Ovary (tissue), 7 donors: ENCODE measurements at regions not wholly inside any gene's neighbourhood (a gene's known extent, or its start where the extent isn't known, plus 50 kb on each side); places are given as distances from the start of the nearest gene placed in this dataset.

Source experiments
- DNase-seq, 5 donors: peaks; one replicate each; pipeline ENCODE4 v3.0.0-alpha.2; 2019 to 2020
- H3K27ac ChIP-seq, 2 donors: fragments of 200-600 bp; one replicate each; pipeline versions ENCODE4 v1.5.1 to v1.8.0; 2019 to 2022
- H3K27me3 ChIP-seq: fragments of 200-600 bp; one replicate; pipeline ENCODE4 v1.8.0; 2022
- H3K36me3 ChIP-seq: fragments of 200-600 bp; sonication (generic); one replicate; pipeline ENCODE4 v1.5.1; 2019
- H3K4me1 ChIP-seq: one replicate; pipeline ENCODE4 v1.8.1; 2013; ENCODE audit warnings: mild to moderate bottlenecking, moderate library complexity; ENCODE audit not compliant: insufficient read depth
- H3K4me3 ChIP-seq: fragments of 200-600 bp; sonication (generic); one replicate; pipeline ENCODE4 v1.5.1; 2017
- H3K9me3 ChIP-seq, 2 donors: fragments of 200-600 bp in 1 of 2; sonication (generic) in 1 of 2; one replicate each; pipeline versions ENCODE4 v1.5.1 to v1.8.1; 2013 to 2019; ENCODE audit warnings: mild to moderate bottlenecking in 1 of 2, moderate library complexity in 1 of 2
- CTCF ChIP-seq, 3 donors: fragments of 450-650 bp in 2 of 3; fragments of 200-600 bp in 1 of 3; IDR thresholded peaks; one replicate each; pipeline versions ENCODE4 v1.5.1 to v1.8.0; 2016 to 2022; ENCODE audit warnings: antibody characterized with exemption in 3 of 3, mild to moderate bottlenecking in 1 of 3
- POLR2A ChIP-seq: fragments of 450-650 bp; IDR thresholded peaks from one replicate; pipeline ENCODE4 v1.6.1; 2017; ENCODE audit warnings: antibody characterized with exemption, mild to moderate bottlenecking, moderate library complexity
- WGBS, 3 donors: extraction: QIAGEN DNeasy Blood & Tissue Kit in 1 of 3; methylation state at CpG; one replicate each; pipeline versions ENCODE4 v1.1.5 to v1.1.7; 2013 to 2017; 5-methylcytosine and 5-hydroxymethylcytosine counted together
- intact Hi-C, 4 donors: fragments of 100-400 bp; cut with DNase I; formaldehyde crosslinking; loops; one replicate each; pipeline versions ENCODE4 v1.11.0 to v1.15.1; 2022 to 2023
- donor health status: DM: no; HTN: no; CAD: no; lungs with moderate emphysema.
- donor health status: DM: no; HTN: no; CAD: no.
- donor health status: Bipolar disorder and iron deficiency.
- donor health status: DM: no; HTN: no; CAD: no.
- donor health status: DM: yes; HTN: yes; CAD: no.

- H3K27me3 ChIP-seq: no peaks in the 10 kb centered on the region
- H3K4me1 ChIP-seq: no peaks in the 10 kb centered on the region
- H3K36me3 ChIP-seq: no peaks in the 10 kb centered on the region
- 48 to 57% (median 52%) methylated on average over 1 of the region's 1 CpG for WGBS, 3 donors
- no peak for DNase-seq
- H3K27ac ChIP-seq: no peak overlapping the region
- no peak overlapping the region for H3K4me3 ChIP-seq
- no peaks in the 10 kb centered on the region for H3K9me3 ChIP-seq
- TF ChIP-seq POLR2A: no peak
- TF ChIP-seq CTCF (IDR thresholded peaks at IDR 0.05): no peak
- intact Hi-C loops: no loop called here
Observed at GRCh38 chr11:133582326-133582725, 50.0 kb upstream of the OPCML start.
